ENCODE measurements at regions not wholly inside any gene's neighbourhood (a gene's known extent, or its start where the extent isn't known, plus 50 kb on each side); places are given as distances from the start of the nearest gene placed in this dataset.

DNA sequence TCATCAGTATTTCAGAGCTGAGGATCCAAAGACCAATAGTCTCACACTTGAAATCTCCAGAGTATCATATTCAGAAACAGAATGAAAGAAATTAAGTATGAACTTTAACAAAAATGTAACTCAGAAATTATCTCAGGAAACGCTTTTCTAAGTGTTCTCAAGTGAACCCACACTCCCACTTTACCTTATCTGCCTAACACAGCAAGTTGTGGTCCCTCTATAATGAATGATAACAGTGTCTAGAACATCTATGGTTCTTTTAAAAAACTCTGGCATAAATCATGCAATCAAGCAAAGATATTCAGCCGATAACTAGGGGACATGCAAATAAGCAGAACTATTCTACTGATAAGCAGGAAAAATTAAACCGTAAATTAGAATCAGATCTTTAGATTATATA is 1574.2 kb downstream of the PLA2G4A start:
- TF ChIP-seq, protein P1, sequence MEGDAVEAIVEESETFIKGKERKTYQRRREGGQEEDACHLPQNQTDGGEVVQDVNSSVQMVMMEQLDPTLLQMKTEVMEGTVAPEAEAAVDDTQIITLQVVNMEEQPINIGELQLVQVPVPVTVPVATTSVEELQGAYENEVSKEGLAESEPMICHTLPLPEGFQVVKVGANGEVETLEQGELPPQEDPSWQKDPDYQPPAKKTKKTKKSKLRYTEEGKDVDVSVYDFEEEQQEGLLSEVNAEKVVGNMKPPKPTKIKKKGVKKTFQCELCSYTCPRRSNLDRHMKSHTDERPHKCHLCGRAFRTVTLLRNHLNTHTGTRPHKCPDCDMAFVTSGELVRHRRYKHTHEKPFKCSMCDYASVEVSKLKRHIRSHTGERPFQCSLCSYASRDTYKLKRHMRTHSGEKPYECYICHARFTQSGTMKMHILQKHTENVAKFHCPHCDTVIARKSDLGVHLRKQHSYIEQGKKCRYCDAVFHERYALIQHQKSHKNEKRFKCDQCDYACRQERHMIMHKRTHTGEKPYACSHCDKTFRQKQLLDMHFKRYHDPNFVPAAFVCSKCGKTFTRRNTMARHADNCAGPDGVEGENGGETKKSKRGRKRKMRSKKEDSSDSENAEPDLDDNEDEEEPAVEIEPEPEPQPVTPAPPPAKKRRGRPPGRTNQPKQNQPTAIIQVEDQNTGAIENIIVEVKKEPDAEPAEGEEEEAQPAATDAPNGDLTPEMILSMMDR (IDR thresholded peaks at IDR 0.05; ENCODE audit: low read depth, low read length) = no peak
- TF ChIP-seq EZH2phosphoT487 (IDR thresholded peaks at IDR 0.05; ENCODE audit: low read depth) = no peak

Measured in OCI-LY3 (cell line).